NOMO-1 treated with DMSO at 0.1 percent for 48 hours (cell line): ENCODE measurements at regions not wholly inside any gene's neighbourhood (a gene's known extent, or its start where the extent isn't known, plus 50 kb on each side); places are given as distances from the start of the nearest gene placed in this dataset.
"Not testable (repeated sequence)": the region's sequence is repeated elsewhere in the genome, so short reads cannot be mapped to it uniquely, and the experiment has no call there.

ENCODE experiments used
- DNase-seq: peaks from one replicate; lab custom pipeline; 2025; ENCODE audit not compliant: unreplicated experiment; lab: John Stamatoyannopoulos, UW

- DNase-seq: no peak
Measured at GRCh38 chr16:5753381-5753780, 655.8 kb upstream of the EEF2KMT start.

GRCh38 chr16:5751216-5751615 lies 653.6 kb upstream of the EEF2KMT start:
- no peak for DNase-seq

- not testable (repeated sequence) for DNase-seq
Measured at GRCh38 chr16:5750439-5750838, 652.8 kb upstream of the EEF2KMT start.

- DNase-seq: no peak
Measured at GRCh38 chr16:5738586-5738985, 641.0 kb upstream of the EEF2KMT start.

DNA sequence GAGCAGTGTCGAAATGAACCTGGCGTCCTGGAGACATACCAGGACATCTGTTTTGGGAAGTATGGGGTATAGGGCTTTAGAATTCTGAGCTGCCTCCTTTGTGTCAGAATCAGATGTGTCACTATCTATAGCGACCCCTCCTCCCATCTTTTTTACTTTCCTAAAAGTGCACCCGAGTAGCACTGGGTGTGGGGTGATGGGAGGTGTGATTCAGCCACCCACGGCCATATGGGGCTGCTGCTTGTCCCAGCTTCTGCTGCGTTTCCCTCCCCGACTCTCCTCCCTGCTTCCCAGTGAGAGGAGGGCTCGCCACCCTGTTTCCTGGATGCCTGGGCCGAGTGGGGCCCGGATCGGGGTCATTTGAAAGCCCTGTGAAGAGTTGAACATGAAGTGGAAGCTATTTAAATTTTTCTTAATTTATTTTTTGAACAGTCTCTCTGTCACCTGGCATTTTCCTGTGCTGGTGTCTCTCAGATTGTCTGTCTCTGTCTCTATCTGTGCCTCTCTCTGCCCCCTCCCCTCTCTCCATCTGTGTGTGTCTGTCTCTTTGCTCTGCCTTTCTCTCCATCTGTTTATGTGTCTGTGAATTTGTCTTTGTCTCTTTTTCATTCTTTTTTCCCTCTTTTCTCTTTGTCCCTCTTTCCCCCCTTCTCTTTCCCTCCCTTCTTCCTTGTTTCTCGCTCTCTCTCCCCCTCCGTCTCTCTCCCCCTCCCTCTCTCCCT lies 638.8 kb upstream of the EEF2KMT start:
- no peak for DNase-seq

GRCh38 chr16:5735444-5735843 lies 637.8 kb upstream of the EEF2KMT start:
- no peak for DNase-seq

GRCh38 chr16:5730783-5731182 lies 633.2 kb upstream of the EEF2KMT start:
- DNase-seq: no peak

GRCh38 chr16:5722116-5722619 lies 624.6 kb upstream of the EEF2KMT start:
- DNase-seq: no peak

DNA sequence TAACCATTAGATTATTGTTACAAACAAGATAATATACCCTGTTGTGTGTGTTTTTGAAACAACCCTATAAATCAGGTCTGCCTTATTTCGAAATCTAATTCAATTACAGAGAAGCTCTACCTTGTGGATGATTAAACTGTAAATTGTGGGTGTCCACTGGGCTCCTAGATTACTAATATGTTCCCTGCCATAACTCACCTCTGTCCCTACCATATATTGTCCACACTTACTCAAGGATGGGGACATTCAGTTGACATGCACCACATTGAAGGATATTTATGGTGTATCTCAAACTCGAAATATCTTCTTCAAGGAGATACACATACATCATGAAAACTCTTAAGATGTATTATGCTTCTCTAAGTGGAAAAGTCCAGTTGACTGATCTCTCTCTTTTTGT lies 617.6 kb upstream of the EEF2KMT start:
- no peak for DNase-seq

DNA sequence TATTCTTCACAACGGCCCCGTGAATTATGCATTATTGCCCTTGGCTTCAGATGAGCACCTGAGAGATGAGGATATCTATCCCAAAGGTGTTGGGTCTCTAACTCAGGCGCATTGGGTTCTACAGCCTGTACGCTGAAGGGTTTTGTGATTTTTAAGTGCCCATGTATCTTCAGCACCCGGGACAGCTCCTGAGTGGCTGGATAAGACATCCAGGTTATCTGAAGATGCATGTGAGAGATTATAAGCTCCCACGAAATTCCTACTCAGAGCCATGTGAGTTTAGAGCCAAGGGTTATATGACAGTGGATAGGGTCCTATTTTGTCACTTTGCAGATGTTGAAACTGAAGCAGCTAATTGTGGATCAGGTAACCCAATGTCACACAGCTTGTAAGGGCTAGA lies 612.3 kb upstream of the EEF2KMT start:
- DNase-seq: no peak

- no peak for DNase-seq
Measured at GRCh38 chr16:5706211-5706610, 608.6 kb upstream of the EEF2KMT start.

DNA sequence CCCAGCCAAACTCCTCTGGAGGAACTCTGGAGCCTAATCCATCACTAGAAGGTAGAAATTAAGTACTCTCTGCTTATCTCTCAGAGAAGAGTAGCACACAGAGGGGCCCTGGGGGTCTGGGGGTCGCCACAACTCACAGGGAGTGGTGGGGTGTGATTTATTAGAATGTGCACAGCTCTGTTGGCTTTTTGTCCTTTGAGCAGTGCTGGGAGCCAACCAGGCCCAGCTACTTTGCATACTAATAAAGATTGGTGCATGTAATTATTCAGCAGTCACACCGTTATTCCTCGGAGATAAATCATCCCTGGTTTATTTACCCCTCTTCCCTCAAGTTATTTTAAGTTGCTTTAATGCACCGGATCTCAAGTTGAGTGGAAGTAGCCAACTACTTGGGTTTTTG lies 606.7 kb upstream of the EEF2KMT start:
- no peak for DNase-seq

- DNase-seq: no peak
Measured at GRCh38 chr16:5693426-5693825, 595.8 kb upstream of the EEF2KMT start.

DNA sequence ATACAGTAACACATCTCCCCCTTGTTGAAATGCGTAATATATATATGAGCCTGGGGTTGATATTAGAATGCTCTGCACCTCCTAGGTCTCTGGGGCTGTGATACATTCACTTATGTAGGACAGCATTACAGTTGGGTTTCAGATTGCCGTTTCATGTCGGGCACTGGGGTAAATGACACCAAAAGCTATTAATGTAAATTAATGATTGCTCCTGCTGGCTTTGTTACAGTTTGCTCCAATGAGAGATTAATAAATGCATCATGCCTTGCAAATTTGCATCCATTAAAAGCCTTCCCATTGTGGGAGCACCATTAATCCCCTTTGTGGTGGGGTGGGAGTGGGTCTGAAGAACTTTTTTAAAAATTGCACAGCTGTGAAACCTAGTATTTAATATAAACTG lies 584.4 kb upstream of the EEF2KMT start:
- no peak for DNase-seq

DNA sequence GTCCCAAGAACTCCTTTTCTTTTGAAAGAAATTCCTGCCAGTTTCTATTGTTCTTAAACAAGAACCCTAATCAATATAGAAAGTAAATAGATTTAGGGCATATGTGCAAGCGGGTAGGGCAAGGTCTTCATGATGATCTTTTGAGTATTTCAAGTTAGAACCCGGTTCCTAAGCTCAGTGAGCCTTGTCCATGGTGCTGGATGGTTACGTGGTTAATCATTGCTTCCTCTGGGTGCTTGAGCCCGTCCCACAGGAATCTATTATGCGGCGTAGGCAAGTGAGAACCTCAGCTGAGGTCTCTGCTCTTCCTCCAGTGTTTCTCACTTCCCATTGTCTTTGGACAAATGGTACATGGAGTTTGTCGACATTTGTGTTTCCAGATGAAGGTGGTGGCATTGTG lies 580.8 kb upstream of the EEF2KMT start:
- no peak for DNase-seq

DNA sequence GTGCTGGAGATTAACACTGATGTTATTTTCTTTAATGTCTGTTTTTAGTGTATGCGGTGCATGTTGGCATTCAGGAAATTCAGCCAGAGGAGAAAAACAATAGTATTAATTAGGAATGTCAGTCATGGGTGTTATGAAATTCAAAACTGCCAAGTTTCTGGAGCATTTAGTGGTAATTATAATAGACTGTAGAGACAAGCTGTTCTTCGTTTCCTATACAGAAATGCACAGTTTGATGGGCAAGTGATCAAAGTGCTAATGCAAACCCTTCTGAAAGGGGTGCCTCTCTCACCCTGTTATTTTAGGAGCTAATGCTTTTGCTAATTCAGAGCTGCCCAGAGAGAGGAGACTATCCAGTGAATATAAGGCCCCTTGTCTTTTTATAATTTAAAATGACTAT lies 573.8 kb upstream of the EEF2KMT start:
- DNase-seq: no peak

DNA sequence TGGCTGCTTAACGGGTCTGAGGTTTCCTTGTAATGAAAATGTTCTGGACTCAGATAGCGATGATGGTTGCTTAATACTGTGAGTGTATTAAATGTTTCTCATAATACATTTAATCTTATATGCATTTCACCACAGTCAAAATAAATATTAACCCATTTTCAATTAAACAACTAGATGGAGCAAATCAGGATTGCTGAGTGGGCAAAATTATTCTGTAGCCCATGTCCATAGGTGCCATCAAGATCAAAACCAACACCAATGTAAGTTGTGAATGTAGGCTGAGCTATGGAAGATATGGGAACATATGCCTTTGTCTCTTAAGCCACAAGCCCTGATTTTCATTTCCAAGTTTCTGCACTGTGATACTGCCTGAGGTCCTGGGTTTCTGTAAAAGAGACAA lies 572.6 kb upstream of the EEF2KMT start:
- no peak for DNase-seq

GRCh38 chr16:5668553-5668952 lies 571.0 kb upstream of the EEF2KMT start:
- no peak for DNase-seq

DNA sequence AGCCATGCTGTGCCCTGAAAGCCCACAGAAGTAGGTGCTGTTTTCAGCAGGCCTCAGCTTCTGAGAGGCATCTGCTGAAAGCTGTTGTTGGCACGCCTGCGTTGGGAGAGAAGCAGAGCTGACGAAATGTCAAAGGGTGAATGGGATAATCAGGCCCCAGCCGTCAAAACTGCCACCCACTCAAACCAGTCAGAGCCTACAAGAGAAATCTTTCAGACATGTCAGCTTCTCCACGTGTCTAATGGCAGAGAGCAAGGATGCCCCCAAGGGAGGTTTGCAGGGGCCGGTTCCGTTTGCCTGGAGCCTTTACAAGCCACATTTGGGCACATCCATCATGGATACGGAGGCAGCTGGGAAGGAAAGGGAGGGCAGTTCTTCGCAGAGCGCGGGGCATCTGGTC lies 568.2 kb upstream of the EEF2KMT start:
- no peak for DNase-seq

- no peak for DNase-seq
Measured at GRCh38 chr16:5653789-5654188, 556.2 kb upstream of the EEF2KMT start.

GRCh38 chr16:5653041-5653440 lies 555.4 kb upstream of the EEF2KMT start:
- DNase-seq: no peak

GRCh38 chr16:5649762-5650743 lies 552.5 kb upstream of the EEF2KMT start:
- no peak for DNase-seq
